PC-9 (cell line): ENCODE measurements at regions not wholly inside any gene's neighbourhood (a gene's known extent, or its start where the extent isn't known, plus 50 kb on each side); places are given as distances from the start of the nearest gene placed in this dataset.

ENCODE experiments used
- CTCF ChIP-seq: fragments of 200-600 bp; sonication (generic); conservative IDR thresholded peaks from 2 replicates; pipeline ENCODE4 v1.6.1; 2017; ENCODE audit warnings: mixed run types, antibody characterized with exemption, mild to moderate bottlenecking, moderate library complexity
- EZH2 ChIP-seq: fragments of 200-600 bp; sonication (generic); IDR thresholded peaks from 2 replicates; pipeline ENCODE4 v1.8.0; 2017; ENCODE audit warnings: antibody characterized with exemption, low read depth

- no peak for TF ChIP-seq CTCF
- TF ChIP-seq EZH2, result no peak
Measured at GRCh38 chr5:124157320-124157719, 589.1 kb downstream of the ZNF608 start.
